Keratinocyte (primary cell): ENCODE measurements at regions not wholly inside any gene's neighbourhood (a gene's known extent, or its start where the extent isn't known, plus 50 kb on each side); places are given as distances from the start of the nearest gene placed in this dataset.

ENCODE experiments used
- DNase-seq: peaks from one replicate; pipeline ENCODE4 v3.0.0-alpha.2; 2011; ENCODE audit warnings: low read depth, missing footprints, low spot score
- FAIRE-seq: peaks from 2 replicates; lab custom pipeline; 2011; peaks lifted over from hg19 to GRCh38; lab: Jason Lieb, UNC
- H2AFZ ChIP-seq: 2 replicates; pipeline ENCODE4 v1.6.0; 2012; ENCODE audit warnings: low read length, control low read depth, inconsistent platforms; ENCODE audit not compliant: control insufficient read depth
- H3K27ac ChIP-seq: 2 replicates; pipeline ENCODE4 v1.5.1; 2011; ENCODE audit warnings: low read length; ENCODE audit not compliant: control insufficient read depth, insufficient read depth
- H3K27me3 ChIP-seq: 3 replicates; pipeline ENCODE4 v1.6.0; 2011; ENCODE audit warnings: low read length; ENCODE audit not compliant: control insufficient read depth, insufficient read depth; ENCODE audit errors: extremely low read depth
- H3K36me3 ChIP-seq, 2 experiments: 2 replicates in 1 of 2; 3 replicates in 1 of 2; pipeline ENCODE4 v1.5.1; 2011; ENCODE audit warnings: low read length in 2 of 2, mild to moderate bottlenecking in 1 of 2; ENCODE audit not compliant: control insufficient read depth in 2 of 2, insufficient read depth in 2 of 2; ENCODE audit errors: extremely low read depth in 1 of 2
- H3K4me1 ChIP-seq: 3 replicates; pipeline ENCODE4 v1.5.1; 2011; ENCODE audit warnings: low read length; ENCODE audit not compliant: control insufficient read depth, insufficient read depth; ENCODE audit errors: extremely low read depth
- H3K4me2 ChIP-seq: 3 replicates; pipeline ENCODE4 v1.6.0; 2011; ENCODE audit warnings: low read depth, low read length; ENCODE audit not compliant: control insufficient read depth, insufficient read depth; ENCODE audit errors: extremely low read depth
- H3K4me3 ChIP-seq, 3 experiments: fragments of 200-600 bp in 1 of 3; sonication (generic) in 1 of 3; 2 replicates in 2 of 3; 3 replicates in 1 of 3; pipeline ENCODE4 v1.5.1; 2011 to 2016; ENCODE audit warnings: low read length in 3 of 3, mild to moderate bottlenecking in 3 of 3, control low read depth in 2 of 3, inconsistent platforms in 1 of 3, low read depth in 1 of 3, mixed read lengths in 1 of 3, mixed run types in 1 of 3, moderate library complexity in 1 of 3; ENCODE audit not compliant: control insufficient read depth in 2 of 3, insufficient read depth in 2 of 3; ENCODE audit errors: extremely low read depth in 1 of 3
- H3K79me2 ChIP-seq: 2 replicates; pipeline ENCODE4 v1.6.0; 2012; ENCODE audit warnings: low read length; ENCODE audit not compliant: control insufficient read depth, insufficient read depth
- H3K9ac ChIP-seq: 3 replicates; pipeline ENCODE4 v1.6.0; 2011; ENCODE audit warnings: low read length; ENCODE audit not compliant: control insufficient read depth, insufficient read depth; ENCODE audit errors: extremely low read depth
- H3K9me1 ChIP-seq: 3 replicates; pipeline ENCODE4 v1.6.0; 2011; ENCODE audit warnings: low read length; ENCODE audit not compliant: control insufficient read depth, insufficient read depth; ENCODE audit errors: extremely low read depth
- H3K9me3 ChIP-seq: 2 replicates; pipeline ENCODE4 v1.5.1; 2012; ENCODE audit warnings: low read depth, low read length; ENCODE audit not compliant: control insufficient read depth
- H4K20me1 ChIP-seq: 3 replicates; pipeline ENCODE4 v1.6.0; 2011; ENCODE audit warnings: low read length; ENCODE audit not compliant: control insufficient read depth, insufficient read depth; ENCODE audit errors: extremely low read depth
- CTCF ChIP-seq, 3 experiments: IDR thresholded peaks in 1 of 3; conservative IDR thresholded peaks in 1 of 3; optimal IDR thresholded peaks in 1 of 3; 2 replicates in 2 of 3; 3 replicates in 1 of 3; pipeline versions ENCODE3 to v1.5.1; 2011; ENCODE audit warnings: low read length in 3 of 3, mild to moderate bottlenecking in 3 of 3, moderate library complexity in 2 of 3, control low read depth in 1 of 3, inconsistent platforms in 1 of 3; ENCODE audit not compliant: insufficient read depth in 2 of 3; ENCODE audit errors: extremely low read depth in 1 of 3
- EZH2 ChIP-seq: IDR thresholded peaks from one replicate; pipeline ENCODE4 v1.6.1; 2012; ENCODE audit warnings: inconsistent platforms, mild to moderate bottlenecking, low read length, moderate library complexity
- dilution Hi-C: fragments of 300-500 bp; cut with MboI; formaldehyde crosslinking; loops from one replicate; pipeline ENCODE4 v1.7.0; 2020; ENCODE audit warnings: low sequenced_read_pairs; ENCODE audit not compliant: extremely low pct_ligation_motif_present

GRCh38 chrX:17968367-17968766 lies 107.3 kb upstream of the RAI2 start:
- H3K27me3 ChIP-seq, result no peaks in the 10 kb centered on the region
- TF ChIP-seq EZH2 (no peak), CTCF (optimal IDR thresholded peaks at IDR 0.05 in 1 of 3, IDR thresholded peaks at IDR 0.05 in 1 of 3, conservative IDR thresholded peaks at IDR 0.05 in 1 of 3; ENCODE audit: extremely low read depth in 1 of 3, insufficient read depth in 2 of 3, low read length in 3 of 3) (no peak)
- dilution Hi-C loops, result no loop called here
- no peak overlapping the region for H2AFZ ChIP-seq
- H3K9me1 ChIP-seq, result no peaks in the 10 kb centered on the region
- H3K4me2 ChIP-seq, result no peak overlapping the region
- no peak for DNase-seq
- H3K4me1 ChIP-seq, result no peaks in the 10 kb centered on the region
- no peak overlapping the region for H3K4me3 ChIP-seq
- H3K27ac ChIP-seq, result no peak overlapping the region
- H3K9ac ChIP-seq, result no peak overlapping the region
- no peaks in the 10 kb centered on the region for H3K36me3 ChIP-seq
- no peaks in the 10 kb centered on the region for H3K79me2 ChIP-seq
- no peaks in the 10 kb centered on the region for H3K9me3 ChIP-seq
- no peak for FAIRE-seq
- H4K20me1 ChIP-seq, result no peaks in the 10 kb centered on the region

GRCh38 chrX:17967888-17968287 lies 106.8 kb upstream of the RAI2 start:
- no peak overlapping the region for H3K9ac ChIP-seq
- no peaks in the 10 kb centered on the region for H3K36me3 ChIP-seq
- no peaks in the 10 kb centered on the region for H3K4me1 ChIP-seq
- dilution Hi-C loops, result no loop called here
- H3K4me2 ChIP-seq, result no peak overlapping the region
- no peaks in the 10 kb centered on the region for H3K9me3 ChIP-seq
- H3K4me3 ChIP-seq, result no peak overlapping the region
- H4K20me1 ChIP-seq, result no peaks in the 10 kb centered on the region
- H2AFZ ChIP-seq, result no peak overlapping the region
- H3K27me3 ChIP-seq, result no peaks in the 10 kb centered on the region
- DNase-seq (no peak), FAIRE-seq (no peak)
- no peak for TF ChIP-seq EZH2
- no peak for TF ChIP-seq CTCF (optimal IDR thresholded peaks at IDR 0.05 in 1 of 3, IDR thresholded peaks at IDR 0.05 in 1 of 3, conservative IDR thresholded peaks at IDR 0.05 in 1 of 3; ENCODE audit: extremely low read depth in 1 of 3, insufficient read depth in 2 of 3, low read length in 3 of 3)
- no peaks in the 10 kb centered on the region for H3K9me1 ChIP-seq
- H3K79me2 ChIP-seq, result no peaks in the 10 kb centered on the region
- H3K27ac ChIP-seq, result no peak overlapping the region
